ENCODE measurements at regions not wholly inside any gene's neighbourhood (a gene's known extent, or its start where the extent isn't known, plus 50 kb on each side); places are given as distances from the start of the nearest gene placed in this dataset.

GRCh38 chr10:33092596-33092995 is 134.6 kb upstream of the ITGB1 start (continued):
- TF ChIP-seq ATF3 (IDR thresholded peaks at IDR 0.05) = no peak
- no peak for TF ChIP-seq HNF4G (IDR thresholded peaks at IDR 0.05)
- TF ChIP-seq YY1 (IDR thresholded peaks at IDR 0.05) = no peak

- no peak for TF ChIP-seq ATF3 (IDR thresholded peaks at IDR 0.05)
- no peak for TF ChIP-seq TAF1 (conservative IDR thresholded peaks at IDR 0.05)
- no peak for TF ChIP-seq FOXA2 (IDR thresholded peaks at IDR 0.05)
- 73% methylated on average over 1 of the region's 1 CpG for WGBS
- H3K9ac ChIP-seq (ENCODE audit: low read depth in 1 of 2, low read length in 2 of 2) = no peak overlapping the region
Observed at GRCh38 chr10:33091201-33091600, 133.2 kb upstream of the ITGB1 start.

GRCh38 chr10:33088990-33089389 is 131.0 kb upstream of the ITGB1 start:
- no peak for DNase-seq (ENCODE audit: low spot score)
- 93% methylated on average over 6 of the region's 6 CpGs for WGBS
- Histone ChIP-seq H3K4me3 (ENCODE audit: low read depth in 1 of 3, low read length in 3 of 3) (no peak overlapping the region), H3K36me3 (ENCODE audit: control insufficient read depth in 4 of 4, insufficient read depth in 3 of 4, low read depth in 1 of 4, low read length in 3 of 4) (no peaks in the 10 kb centered on the region), H3K27me3 (ENCODE audit: control insufficient read depth in 4 of 4, insufficient read depth in 4 of 4, low read length in 3 of 4) (no peaks in the 10 kb centered on the region), H3K9me3 (ENCODE audit: control insufficient read depth in 4 of 4, low read length in 3 of 4) (peaks cover 0 to 2% (median 0%) of the 10 kb centered on the region in 4 donors), H3K4me1 (ENCODE audit: control insufficient read depth in 4 of 4, insufficient read depth in 4 of 4, low read length in 3 of 4) (no peaks in the 10 kb centered on the region), H3K9ac (ENCODE audit: low read depth in 1 of 2, low read length in 2 of 2) (no peak overlapping the region), H3K27ac (ENCODE audit: low read depth in 1 of 2, low read length in 2 of 2) (no peak overlapping the region)
- TF ChIP-seq NR2F2 (IDR thresholded peaks at IDR 0.05) (no peak), GABPA (IDR thresholded peaks at IDR 0.05 in 1 of 2, conservative IDR thresholded peaks at IDR 0.05 in 1 of 2) (no peak), REST (IDR thresholded peaks at IDR 0.05) (no peak), JUND (IDR thresholded peaks at IDR 0.05) (no peak), ZBTB33 (IDR thresholded peaks at IDR 0.05) (no peak), SP1 (IDR thresholded peaks at IDR 0.05) (no peak), ATF3 (IDR thresholded peaks at IDR 0.05) (no peak), FOXA1 (IDR thresholded peaks at IDR 0.05) (no peak), MAX (IDR thresholded peaks at IDR 0.05) (no peak), EGR1 (IDR thresholded peaks at IDR 0.05; ENCODE audit: low read depth in 2 of 2) (no peak), FOXA2 (IDR thresholded peaks at IDR 0.05) (no peak), CTCF (IDR thresholded peaks at IDR 0.05; ENCODE audit: low read depth, low read length, missing input control) (no peak), RAD21 (IDR thresholded peaks at IDR 0.05) (no peak)

More at GRCh38 chr10:33091201-33091600, 133.2 kb upstream of the ITGB1 start:
- Histone ChIP-seq H3K4me1 (ENCODE audit: control insufficient read depth in 4 of 4, insufficient read depth in 4 of 4, low read length in 3 of 4) (no peaks in the 10 kb centered on the region), H3K27me3 (ENCODE audit: control insufficient read depth in 4 of 4, insufficient read depth in 4 of 4, low read length in 3 of 4) (no peaks in the 10 kb centered on the region), H3K9me3 (ENCODE audit: control insufficient read depth in 4 of 4, low read length in 3 of 4) (peaks cover 0 to 2% (median 0%) of the 10 kb centered on the region in 4 donors), H3K4me3 (ENCODE audit: low read depth in 1 of 3, low read length in 3 of 3) (no peak overlapping the region), H3K27ac (ENCODE audit: low read depth in 1 of 2, low read length in 2 of 2) (no peak overlapping the region), H3K36me3 (ENCODE audit: control insufficient read depth in 4 of 4, insufficient read depth in 3 of 4, low read depth in 1 of 4, low read length in 3 of 4) (no peaks in the 10 kb centered on the region)
- DNase-seq (ENCODE audit: low spot score) = no peak

All from liver (tissue), 8 donors.